ENCODE measurements at regions not wholly inside any gene's neighbourhood (a gene's known extent, or its start where the extent isn't known, plus 50 kb on each side); places are given as distances from the start of the nearest gene placed in this dataset.

- TF ChIP-seq CTCF (IDR thresholded peaks at IDR 0.05) (no peak), EP300 (IDR thresholded peaks at IDR 0.05) (no peak), POLR2A (IDR thresholded peaks at IDR 0.05) (no peak)
Measured at GRCh38 chr13:88651531-88651930, 980.4 kb downstream of the SLITRK5 start.

All from ovary (tissue), 3 donors.